ENCODE measurements at regions not wholly inside any gene's neighbourhood (a gene's known extent, or its start where the extent isn't known, plus 50 kb on each side); places are given as distances from the start of the nearest gene placed in this dataset.

DNA sequence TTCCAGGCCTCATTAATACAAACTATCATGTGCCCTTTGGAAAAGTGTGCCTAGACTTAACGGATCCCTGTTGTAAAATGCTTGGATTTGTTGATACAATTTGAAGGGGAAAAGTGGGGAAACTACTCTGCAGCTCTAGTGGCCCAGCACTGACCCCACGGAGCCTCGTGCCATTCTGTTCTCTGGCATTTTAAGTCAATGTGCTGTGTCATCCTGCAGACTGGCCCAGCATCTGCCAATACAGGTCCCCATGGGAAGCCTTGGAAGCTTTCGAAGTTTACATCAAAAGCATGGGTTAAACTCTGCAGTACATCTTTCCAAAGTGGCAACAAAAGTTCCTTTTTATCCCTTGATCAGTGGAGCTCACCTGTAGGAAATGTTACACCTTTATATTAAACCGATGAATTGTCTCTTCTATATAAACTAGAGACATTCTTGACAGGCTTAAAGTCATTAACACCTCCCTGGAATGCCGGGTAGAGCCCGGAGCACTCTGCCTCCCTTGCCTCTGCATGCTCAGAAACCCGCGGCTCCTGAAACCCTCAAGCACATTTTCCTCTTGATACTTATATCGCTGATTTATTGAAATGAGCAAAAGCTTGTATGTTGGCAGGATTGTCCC, 596.0 kb upstream of the ADAMTS16 start:
- Histone ChIP-seq H3K27me3 (ENCODE audit: control insufficient read depth in 3 of 3, insufficient read depth in 3 of 3, low read length in 3 of 3) (no peaks in the 10 kb centered on the region), H3K9me3 (ENCODE audit: control insufficient read depth in 2 of 2, insufficient read depth in 1 of 2, low read depth in 1 of 2, low read length in 1 of 2) (no peaks in the 10 kb centered on the region), H3K4me3 (ENCODE audit: low read depth in 1 of 3, low read length in 3 of 3) (no peak overlapping the region), H3K27ac (ENCODE audit: low read depth in 1 of 3, low read length in 2 of 3) (no peak overlapping the region), H3K4me1 (ENCODE audit: control insufficient read depth in 3 of 3, insufficient read depth in 2 of 3, low read depth in 1 of 3, low read length in 2 of 3) (no peaks in the 10 kb centered on the region), H3K36me3 (ENCODE audit: control insufficient read depth in 3 of 3, insufficient read depth in 2 of 3, low read depth in 1 of 3, low read length in 3 of 3) (no peaks in the 10 kb centered on the region)
- whole genome bisulfite sequencing, 3 donors = 50 to 61% (median 58%) methylated on average over 10 of the region's 10 CpGs
- DNase-seq (no peak), FAIRE-seq (no peak)

DNA sequence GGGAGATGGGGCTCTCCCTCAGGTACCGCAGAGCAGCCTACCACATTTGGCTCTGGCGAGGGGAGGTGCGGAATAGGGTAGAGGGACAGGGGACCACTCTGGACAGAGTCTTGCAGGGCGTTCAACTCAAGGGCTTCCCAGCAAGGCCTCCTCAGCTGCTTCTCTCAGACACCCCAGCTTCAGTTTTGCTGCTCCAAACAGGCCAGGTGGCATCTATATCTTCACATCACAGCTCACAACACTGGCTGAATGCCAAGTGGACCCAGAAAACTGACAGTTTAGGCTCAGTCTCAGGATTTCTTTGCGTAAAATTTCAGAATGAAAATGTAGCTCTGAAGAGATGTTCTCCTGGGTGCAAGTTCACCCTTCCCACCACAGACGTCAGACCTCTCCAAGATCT, 592.6 kb upstream of the ADAMTS16 start:
- no peak for DNase-seq
- Histone ChIP-seq H3K27me3 (ENCODE audit: control insufficient read depth in 3 of 3, insufficient read depth in 3 of 3, low read length in 3 of 3) (no peaks in the 10 kb centered on the region), H3K9me3 (ENCODE audit: control insufficient read depth in 2 of 2, insufficient read depth in 1 of 2, low read depth in 1 of 2, low read length in 1 of 2) (no peaks in the 10 kb centered on the region), H3K36me3 (ENCODE audit: control insufficient read depth in 3 of 3, insufficient read depth in 2 of 3, low read depth in 1 of 3, low read length in 3 of 3) (no peaks in the 10 kb centered on the region), H3K27ac (ENCODE audit: low read depth in 1 of 3, low read length in 2 of 3) (no peak overlapping the region), H3K4me1 (ENCODE audit: control insufficient read depth in 3 of 3, insufficient read depth in 2 of 3, low read depth in 1 of 3, low read length in 2 of 3) (no peaks in the 10 kb centered on the region), H3K4me3 (ENCODE audit: low read depth in 1 of 3, low read length in 3 of 3) (no peak overlapping the region)
- FAIRE-seq = no peak
- WGBS, 3 donors = 77 to 87% (median 85%) methylated on average over 6 of the region's 6 CpGs

DNA sequence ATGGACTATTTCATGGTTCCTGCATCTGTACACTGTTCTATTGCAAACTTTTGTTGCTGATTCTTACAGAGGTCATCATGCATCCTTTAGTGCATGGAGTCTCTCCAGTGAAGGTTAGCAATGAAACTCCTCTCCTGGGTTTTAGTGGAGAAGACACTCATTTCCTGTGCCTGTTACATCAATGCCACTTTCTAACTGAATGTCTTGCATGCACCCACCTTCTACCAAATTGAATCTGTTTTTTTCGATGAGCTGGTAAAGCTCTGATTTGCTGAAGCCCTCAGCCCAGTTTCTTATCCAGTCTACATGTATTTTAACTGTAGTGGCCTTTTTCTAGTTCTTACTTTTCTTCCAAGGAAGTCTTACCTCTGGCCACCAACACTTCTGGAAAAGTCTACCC, 591.8 kb upstream of the ADAMTS16 start:
- Histone ChIP-seq H3K27me3 (ENCODE audit: control insufficient read depth in 3 of 3, insufficient read depth in 3 of 3, low read length in 3 of 3) (no peaks in the 10 kb centered on the region), H3K36me3 (ENCODE audit: control insufficient read depth in 3 of 3, insufficient read depth in 2 of 3, low read depth in 1 of 3, low read length in 3 of 3) (no peaks in the 10 kb centered on the region), H3K4me1 (ENCODE audit: control insufficient read depth in 3 of 3, insufficient read depth in 2 of 3, low read depth in 1 of 3, low read length in 2 of 3) (no peaks in the 10 kb centered on the region), H3K9me3 (ENCODE audit: control insufficient read depth in 2 of 2, insufficient read depth in 1 of 2, low read depth in 1 of 2, low read length in 1 of 2) (no peaks in the 10 kb centered on the region), H3K4me3 (ENCODE audit: low read depth in 1 of 3, low read length in 3 of 3) (no peak overlapping the region), H3K27ac (ENCODE audit: low read depth in 1 of 3, low read length in 2 of 3) (no peak overlapping the region)
- DNase-seq = no peak
- 68 to 81% (median 79%) methylated on average over 1 of the region's 1 CpG for WGBS, 3 donors
- FAIRE-seq = no peak

DNA sequence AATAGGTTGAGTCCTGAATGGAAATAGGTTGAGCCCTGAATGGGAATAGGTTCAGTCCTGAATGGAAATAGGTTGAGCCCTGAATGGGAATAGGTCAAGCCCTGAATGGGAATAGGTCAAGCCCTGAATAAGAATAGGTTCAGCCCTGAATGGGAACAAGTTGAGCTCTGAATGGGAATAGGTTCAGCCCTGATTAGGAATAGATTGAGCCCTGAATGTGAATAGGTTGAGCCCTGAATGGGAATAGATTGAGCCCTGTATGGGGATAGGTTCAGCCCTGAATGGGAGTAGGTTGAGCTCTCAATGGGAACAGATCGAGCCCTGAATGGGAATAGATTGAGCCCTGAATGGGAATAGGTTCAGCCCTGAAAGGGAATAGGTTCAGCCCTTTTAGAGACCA, 590.8 kb upstream of the ADAMTS16 start:
- H3K4me1 ChIP-seq (ENCODE audit: control insufficient read depth in 3 of 3, insufficient read depth in 2 of 3, low read depth in 1 of 3, low read length in 2 of 3) = no peaks in the 10 kb centered on the region
- 59 to 67% (median 64%) methylated on average over 1 of the region's 1 CpG for WGBS, 3 donors
- H3K27me3 ChIP-seq (ENCODE audit: control insufficient read depth in 3 of 3, insufficient read depth in 3 of 3, low read length in 3 of 3) = no peaks in the 10 kb centered on the region
- H3K9me3 ChIP-seq (ENCODE audit: control insufficient read depth in 2 of 2, insufficient read depth in 1 of 2, low read depth in 1 of 2, low read length in 1 of 2) = no peaks in the 10 kb centered on the region
- FAIRE-seq (no peak), DNase-seq (no peak)
- H3K4me3 ChIP-seq (ENCODE audit: low read depth in 1 of 3, low read length in 3 of 3) = no peak overlapping the region
- no peaks in the 10 kb centered on the region for H3K36me3 ChIP-seq (ENCODE audit: control insufficient read depth in 3 of 3, insufficient read depth in 2 of 3, low read depth in 1 of 3, low read length in 3 of 3)
- H3K27ac ChIP-seq (ENCODE audit: low read depth in 1 of 3, low read length in 2 of 3) = no peak overlapping the region

DNA sequence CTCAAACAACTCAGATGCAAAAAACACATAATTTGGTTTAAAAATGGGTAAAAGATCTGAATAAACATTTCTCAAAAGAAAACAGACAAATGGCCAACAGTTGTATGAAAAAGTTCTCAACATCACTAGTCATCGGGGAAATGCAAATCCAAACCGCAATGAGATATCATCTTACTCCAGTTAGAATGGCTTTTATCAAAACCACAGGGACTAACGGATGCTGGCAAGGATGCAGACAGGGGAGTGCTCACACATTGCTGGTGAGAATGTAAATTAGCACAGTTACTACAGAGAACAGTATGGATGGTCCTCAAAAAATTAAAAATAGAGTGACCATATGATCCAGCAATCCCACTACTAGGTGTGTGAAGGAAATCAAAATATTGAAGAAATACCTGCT, 589.1 kb upstream of the ADAMTS16 start:
- no peaks in the 10 kb centered on the region for H3K27me3 ChIP-seq (ENCODE audit: control insufficient read depth in 3 of 3, insufficient read depth in 3 of 3, low read length in 3 of 3)
- H3K4me3 ChIP-seq (ENCODE audit: low read depth in 1 of 3, low read length in 3 of 3) = no peak overlapping the region
- no peaks in the 10 kb centered on the region for H3K36me3 ChIP-seq (ENCODE audit: control insufficient read depth in 3 of 3, insufficient read depth in 2 of 3, low read depth in 1 of 3, low read length in 3 of 3)
- H3K27ac ChIP-seq (ENCODE audit: low read depth in 1 of 3, low read length in 2 of 3) = no peak overlapping the region
- peaks cover 0 to 3% of the 10 kb centered on the region in 2 donors for H3K9me3 ChIP-seq (ENCODE audit: control insufficient read depth in 2 of 2, insufficient read depth in 1 of 2, low read depth in 1 of 2, low read length in 1 of 2)
- 80 to 90% (median 80%) methylated on average over 3 of the region's 3 CpGs for WGBS, 3 donors
- DNase-seq = no peak
- FAIRE-seq = no peak
- no peaks in the 10 kb centered on the region for H3K4me1 ChIP-seq (ENCODE audit: control insufficient read depth in 3 of 3, insufficient read depth in 2 of 3, low read depth in 1 of 3, low read length in 2 of 3)

DNA sequence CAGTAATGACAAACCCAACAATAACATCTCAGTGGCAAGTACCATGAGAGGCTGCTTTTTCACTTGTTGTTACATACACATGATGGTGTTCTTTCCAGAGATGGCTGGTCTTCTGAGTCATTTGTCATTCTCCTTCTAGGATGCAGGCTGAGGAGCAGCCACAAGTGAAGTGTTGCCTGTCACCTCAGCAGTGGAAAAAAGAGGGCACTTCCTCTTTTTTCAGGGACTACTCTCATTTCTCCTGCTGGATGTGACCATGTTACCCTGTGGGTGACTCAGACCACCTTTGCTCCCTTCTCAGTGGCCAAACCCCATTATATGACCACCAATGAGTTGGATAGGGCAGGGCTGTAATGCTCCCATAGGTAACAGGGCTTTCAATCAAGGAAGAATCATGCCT, 587.0 kb upstream of the ADAMTS16 start:
- H3K36me3 ChIP-seq (ENCODE audit: control insufficient read depth in 3 of 3, insufficient read depth in 2 of 3, low read depth in 1 of 3, low read length in 3 of 3) = no peaks in the 10 kb centered on the region
- no peak for FAIRE-seq
- DNase-seq = no peak
- no peak overlapping the region for H3K27ac ChIP-seq (ENCODE audit: low read depth in 1 of 3, low read length in 2 of 3)
- H3K27me3 ChIP-seq (ENCODE audit: control insufficient read depth in 3 of 3, insufficient read depth in 3 of 3, low read length in 3 of 3) = no peaks in the 10 kb centered on the region
- H3K4me1 ChIP-seq (ENCODE audit: control insufficient read depth in 3 of 3, insufficient read depth in 2 of 3, low read depth in 1 of 3, low read length in 2 of 3) = no peaks in the 10 kb centered on the region
- H3K4me3 ChIP-seq (ENCODE audit: low read depth in 1 of 3, low read length in 3 of 3) = no peak overlapping the region
- H3K9me3 ChIP-seq (ENCODE audit: control insufficient read depth in 2 of 2, insufficient read depth in 1 of 2, low read depth in 1 of 2, low read length in 1 of 2) = peaks cover 0 to 4% of the 10 kb centered on the region in 2 donors

DNA sequence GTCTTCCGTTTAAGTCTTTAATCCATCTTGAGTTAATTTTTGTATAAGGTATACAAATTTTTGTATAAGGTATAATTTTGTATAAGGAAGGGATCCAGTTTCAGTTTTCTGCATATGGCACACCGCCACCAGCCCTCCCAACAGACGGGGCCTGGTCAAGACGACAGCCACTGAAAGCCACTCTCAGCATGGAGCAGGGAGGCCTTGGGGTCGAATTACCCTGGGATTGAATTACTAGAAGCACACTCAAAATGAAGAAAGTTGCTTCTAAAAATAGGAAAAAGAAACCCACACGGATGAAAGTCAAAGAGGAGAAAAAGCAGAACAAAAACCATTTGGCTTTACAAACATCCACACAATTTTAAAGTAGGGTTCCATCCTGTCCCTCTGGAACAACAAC, 586.2 kb upstream of the ADAMTS16 start:
- 57 to 60% (median 58%) methylated on average over 6 of the region's 6 CpGs for WGBS, 3 donors
- peaks cover 0 to 4% of the 10 kb centered on the region in 2 donors for H3K9me3 ChIP-seq (ENCODE audit: control insufficient read depth in 2 of 2, insufficient read depth in 1 of 2, low read depth in 1 of 2, low read length in 1 of 2)
- no peak for FAIRE-seq
- no peak overlapping the region for H3K4me3 ChIP-seq (ENCODE audit: low read depth in 1 of 3, low read length in 3 of 3)
- no peaks in the 10 kb centered on the region for H3K27me3 ChIP-seq (ENCODE audit: control insufficient read depth in 3 of 3, insufficient read depth in 3 of 3, low read length in 3 of 3)
- no peaks in the 10 kb centered on the region for H3K36me3 ChIP-seq (ENCODE audit: control insufficient read depth in 3 of 3, insufficient read depth in 2 of 3, low read depth in 1 of 3, low read length in 3 of 3)
- H3K4me1 ChIP-seq (ENCODE audit: control insufficient read depth in 3 of 3, insufficient read depth in 2 of 3, low read depth in 1 of 3, low read length in 2 of 3) = no peaks in the 10 kb centered on the region
- no peak overlapping the region for H3K27ac ChIP-seq (ENCODE audit: low read depth in 1 of 3, low read length in 2 of 3)
- DNase-seq = no peak

DNA sequence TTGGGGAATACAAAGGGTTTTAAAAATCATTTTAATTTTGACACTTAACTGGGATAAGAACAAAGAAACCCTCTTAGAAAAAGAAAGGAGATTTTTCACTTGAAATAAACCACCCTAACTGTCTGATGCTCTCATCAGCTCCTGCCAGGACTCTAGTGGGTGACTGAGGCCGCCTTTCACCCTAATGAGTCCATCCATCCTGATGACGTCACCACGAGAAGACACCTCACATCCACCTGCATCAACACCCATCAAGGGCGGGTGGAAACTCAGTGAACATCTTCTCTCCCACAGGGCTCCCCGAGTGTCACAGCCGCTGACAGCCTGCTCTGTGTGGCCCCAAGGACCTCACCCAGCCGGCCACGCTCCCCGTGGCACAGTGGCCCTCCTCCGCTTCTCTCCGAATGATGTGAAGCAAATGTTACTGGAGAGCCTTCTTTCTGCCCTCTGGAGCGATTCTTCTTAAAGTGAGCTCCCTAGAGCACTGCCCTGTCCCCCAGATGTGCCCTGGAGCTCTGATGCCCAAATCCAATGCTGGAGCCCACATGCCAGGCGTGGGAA, 584.3 kb upstream of the ADAMTS16 start:
- no peaks in the 10 kb centered on the region for H3K27me3 ChIP-seq (ENCODE audit: control insufficient read depth in 3 of 3, insufficient read depth in 3 of 3, low read length in 3 of 3)
- no peak for FAIRE-seq
- no peak overlapping the region for H3K27ac ChIP-seq (ENCODE audit: low read depth in 1 of 3, low read length in 2 of 3)
- no peak for DNase-seq
- no peaks in the 10 kb centered on the region for H3K36me3 ChIP-seq (ENCODE audit: control insufficient read depth in 3 of 3, insufficient read depth in 2 of 3, low read depth in 1 of 3, low read length in 3 of 3)
- peaks cover 0 to 4% of the 10 kb centered on the region in 2 donors for H3K9me3 ChIP-seq (ENCODE audit: control insufficient read depth in 2 of 2, insufficient read depth in 1 of 2, low read depth in 1 of 2, low read length in 1 of 2)
- H3K4me3 ChIP-seq (ENCODE audit: low read depth in 1 of 3, low read length in 3 of 3) = no peak overlapping the region
- WGBS, 3 donors = 74 to 83% (median 78%) methylated on average over 13 of the region's 13 CpGs
- no peaks in the 10 kb centered on the region for H3K4me1 ChIP-seq (ENCODE audit: control insufficient read depth in 3 of 3, insufficient read depth in 2 of 3, low read depth in 1 of 3, low read length in 2 of 3)

DNA sequence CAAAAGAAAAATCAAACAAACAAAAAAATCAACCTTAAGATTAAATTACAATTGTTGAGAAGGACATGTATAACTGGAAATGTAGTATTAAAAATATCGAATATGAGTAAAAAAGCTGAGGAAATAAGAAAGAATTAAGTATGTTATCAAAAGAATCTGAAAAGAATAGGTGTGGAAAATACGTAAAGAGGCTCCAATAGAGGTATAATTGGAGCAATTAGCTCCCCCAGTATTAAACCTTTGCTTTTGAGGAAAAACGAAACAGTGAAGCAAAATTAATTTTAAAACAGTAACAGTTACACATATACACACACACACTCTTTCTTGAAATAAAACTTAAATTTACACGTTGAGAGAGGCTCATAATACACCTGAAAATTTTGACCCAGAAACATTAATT, 578.7 kb upstream of the ADAMTS16 start:
- H3K27ac ChIP-seq (ENCODE audit: low read depth in 1 of 3, low read length in 2 of 3) = no peak overlapping the region
- 60 to 69% (median 64%) methylated on average over 4 of the region's 4 CpGs for WGBS, 3 donors
- FAIRE-seq (no peak), DNase-seq (no peak)
- no peaks in the 10 kb centered on the region for H3K4me1 ChIP-seq (ENCODE audit: control insufficient read depth in 3 of 3, insufficient read depth in 2 of 3, low read depth in 1 of 3, low read length in 2 of 3)
- no peaks in the 10 kb centered on the region for H3K36me3 ChIP-seq (ENCODE audit: control insufficient read depth in 3 of 3, insufficient read depth in 2 of 3, low read depth in 1 of 3, low read length in 3 of 3)
- no peaks in the 10 kb centered on the region for H3K27me3 ChIP-seq (ENCODE audit: control insufficient read depth in 3 of 3, insufficient read depth in 3 of 3, low read length in 3 of 3)
- H3K4me3 ChIP-seq (ENCODE audit: low read depth in 1 of 3, low read length in 3 of 3) = no peak overlapping the region
- H3K9me3 ChIP-seq (ENCODE audit: control insufficient read depth in 2 of 2, insufficient read depth in 1 of 2, low read depth in 1 of 2, low read length in 1 of 2) = peaks cover 0 to 8% of the 10 kb centered on the region in 2 donors

Measured in small intestine (tissue), 7 donors.